K562 (cell line): ENCODE measurements at regions not wholly inside any gene's neighbourhood (a gene's known extent, or its start where the extent isn't known, plus 50 kb on each side); places are given as distances from the start of the nearest gene placed in this dataset.

Experiments used
- CEBPB ChIP-seq: fragments of 450-650 bp; IDR thresholded peaks from 2 replicates; pipeline ENCODE4 v1.6.1; 2016; ENCODE audit warnings: missing genetic modification characterization, missing compliant biosample characterization
- EGR1 ChIP-seq: fragments of 450-650 bp; conservative IDR thresholded peaks from 2 replicates; pipeline ENCODE4 v1.6.1; 2017; ENCODE audit warnings: mild to moderate bottlenecking
- FOXK2 ChIP-seq, 2 experiments: fragments of 450-650 bp; IDR thresholded peaks in 1 of 2; conservative IDR thresholded peaks in 1 of 2; 2 replicates each; pipeline ENCODE4 v1.6.1; 2016; ENCODE audit warnings: low read depth in 2 of 2, mild to moderate bottlenecking in 1 of 2
- GATA2 ChIP-seq: sonication (generic); formaldehyde crosslinking; IDR thresholded peaks from 2 replicates; pipeline ENCODE4 v1.4.0; 2020; ENCODE audit warnings: mild to moderate bottlenecking, missing genetic modification reagents
- KLF1 ChIP-seq: fragments of 450-650 bp; IDR thresholded peaks from 2 replicates; pipeline ENCODE4 v1.6.1; 2016; ENCODE audit warnings: missing genetic modification characterization, missing compliant biosample characterization
- SIN3A ChIP-seq, 2 experiments: fragments of 150-350 bp in 1 of 2; IDR thresholded peaks; 2 replicates each; pipeline ENCODE4 v1.6.1; 2011 to 2016; ENCODE audit warnings: borderline replicate concordance in 2 of 2, low read depth in 2 of 2, low read length in 2 of 2, mild to moderate bottlenecking in 2 of 2, moderate library complexity in 2 of 2; ENCODE audit not compliant: control insufficient read depth in 1 of 2
- SP1 ChIP-seq: sonication (generic); formaldehyde crosslinking; IDR thresholded peaks from 2 replicates; pipeline ENCODE4 v1.8.1; 2022; ENCODE audit warnings: mild to moderate bottlenecking, missing genetic modification reagents
- SP2 ChIP-seq: IDR thresholded peaks from 2 replicates; pipeline ENCODE4 v1.6.1; 2011; ENCODE audit warnings: mild to moderate bottlenecking, low read depth, low read length, moderate library complexity; ENCODE audit not compliant: poor library complexity, severe bottlenecking; ENCODE audit errors: extremely low read depth
- ZBED1 ChIP-seq: IDR thresholded peaks from 2 replicates; pipeline ENCODE4 v1.6.1; 2014
- ZNF239 ChIP-seq: fragments of 250-450 bp; sonication (Bioruptor Pico); IDR thresholded peaks from 2 replicates; pipeline ENCODE4 v1.4.0; 2020; ENCODE audit warnings: mild to moderate bottlenecking
- ZNF785 ChIP-seq: fragments of 250-450 bp; sonication (Bioruptor Pico); IDR thresholded peaks from 2 replicates; pipeline ENCODE4 v1.4.0; 2020; ENCODE audit warnings: mild to moderate bottlenecking
- TF ChIP-seq, protein P1 (sequence below), 3 experiments: IDR thresholded peaks in 2 of 3; conservative IDR thresholded peaks in 1 of 3; 2 replicates each; pipeline ENCODE4 v1.5.1; 2011 to 2012; ENCODE audit warnings: low read length in 3 of 3, mild to moderate bottlenecking in 3 of 3, control low read depth in 2 of 3, improper control_type of control experiment in 1 of 3, inconsistent platforms in 1 of 3, low read depth in 1 of 3, mixed read lengths in 1 of 3, moderate library complexity in 1 of 3; ENCODE audit not compliant: insufficient read depth in 2 of 3
- TF ChIP-seq, protein P2 (sequence below): fragments of 250-450 bp; sonication (Bioruptor Pico); IDR thresholded peaks from 2 replicates; pipeline ENCODE4 v1.5.0; 2021
- TF ChIP-seq, protein P3 (sequence below): fragments of 250-450 bp; sonication (Bioruptor Pico); IDR thresholded peaks from 2 replicates; pipeline ENCODE4 v1.8.0; 2021; ENCODE audit warnings: mild to moderate bottlenecking, moderate library complexity

DNA sequence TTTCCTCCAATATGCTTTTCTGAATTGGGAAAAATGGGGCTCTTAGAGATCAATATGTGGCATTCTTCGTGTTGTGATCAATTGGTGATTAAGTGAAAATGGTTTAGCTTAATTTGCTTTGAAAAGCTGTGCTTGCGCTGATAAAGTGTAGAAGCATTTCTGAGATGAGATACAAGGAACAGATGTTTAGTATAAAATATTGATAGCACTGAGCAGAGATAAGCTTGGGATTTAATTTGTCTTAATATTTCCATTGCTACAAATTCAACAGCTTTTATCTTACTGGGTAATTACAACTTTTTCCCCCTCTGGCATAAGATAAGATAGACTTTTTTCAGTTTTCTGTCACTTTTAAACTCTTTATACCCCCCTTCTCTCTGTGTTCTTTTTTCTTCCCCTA, 2204.9 kb upstream of the WWC1 start:
- TF ChIP-seq, protein P1, sequence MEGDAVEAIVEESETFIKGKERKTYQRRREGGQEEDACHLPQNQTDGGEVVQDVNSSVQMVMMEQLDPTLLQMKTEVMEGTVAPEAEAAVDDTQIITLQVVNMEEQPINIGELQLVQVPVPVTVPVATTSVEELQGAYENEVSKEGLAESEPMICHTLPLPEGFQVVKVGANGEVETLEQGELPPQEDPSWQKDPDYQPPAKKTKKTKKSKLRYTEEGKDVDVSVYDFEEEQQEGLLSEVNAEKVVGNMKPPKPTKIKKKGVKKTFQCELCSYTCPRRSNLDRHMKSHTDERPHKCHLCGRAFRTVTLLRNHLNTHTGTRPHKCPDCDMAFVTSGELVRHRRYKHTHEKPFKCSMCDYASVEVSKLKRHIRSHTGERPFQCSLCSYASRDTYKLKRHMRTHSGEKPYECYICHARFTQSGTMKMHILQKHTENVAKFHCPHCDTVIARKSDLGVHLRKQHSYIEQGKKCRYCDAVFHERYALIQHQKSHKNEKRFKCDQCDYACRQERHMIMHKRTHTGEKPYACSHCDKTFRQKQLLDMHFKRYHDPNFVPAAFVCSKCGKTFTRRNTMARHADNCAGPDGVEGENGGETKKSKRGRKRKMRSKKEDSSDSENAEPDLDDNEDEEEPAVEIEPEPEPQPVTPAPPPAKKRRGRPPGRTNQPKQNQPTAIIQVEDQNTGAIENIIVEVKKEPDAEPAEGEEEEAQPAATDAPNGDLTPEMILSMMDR (IDR thresholded peaks at IDR 0.05 in 2 of 3, conservative IDR thresholded peaks at IDR 0.05 in 1 of 3; ENCODE audit: insufficient read depth in 2 of 3, low read depth in 1 of 3, low read length in 3 of 3): no peak
- TF ChIP-seq SIN3A (IDR thresholded peaks at IDR 0.05; ENCODE audit: borderline replicate concordance in 2 of 2, control insufficient read depth in 1 of 2, low read depth in 2 of 2, low read length in 2 of 2) (no peak), SP1 (no peak), EGR1 (no peak), ZBED1 (no peak), KLF1 (tag) (no peak), GATA2 (CRISPR knock-in tag) (no peak), ZNF785 (CRISPR knock-in tag) (no peak), SP2 (no peak), FOXK2 (conservative IDR thresholded peaks at IDR 0.05 in 1 of 2, IDR thresholded peaks at IDR 0.05 in 1 of 2; ENCODE audit: low read depth in 2 of 2) (no peak), ZNF239 (CRISPR knock-in tag) (no peak), CEBPB (tag) (no peak)
- TF ChIP-seq, protein P2, sequence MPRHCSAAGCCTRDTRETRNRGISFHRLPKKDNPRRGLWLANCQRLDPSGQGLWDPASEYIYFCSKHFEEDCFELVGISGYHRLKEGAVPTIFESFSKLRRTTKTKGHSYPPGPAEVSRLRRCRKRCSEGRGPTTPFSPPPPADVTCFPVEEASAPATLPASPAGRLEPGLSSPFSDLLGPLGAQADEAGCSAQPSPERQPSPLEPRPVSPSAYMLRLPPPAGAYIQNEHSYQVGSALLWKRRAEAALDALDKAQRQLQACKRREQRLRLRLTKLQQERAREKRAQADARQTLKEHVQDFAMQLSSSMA (CRISPR knock-in tag): no peak
- TF ChIP-seq, protein P3, sequence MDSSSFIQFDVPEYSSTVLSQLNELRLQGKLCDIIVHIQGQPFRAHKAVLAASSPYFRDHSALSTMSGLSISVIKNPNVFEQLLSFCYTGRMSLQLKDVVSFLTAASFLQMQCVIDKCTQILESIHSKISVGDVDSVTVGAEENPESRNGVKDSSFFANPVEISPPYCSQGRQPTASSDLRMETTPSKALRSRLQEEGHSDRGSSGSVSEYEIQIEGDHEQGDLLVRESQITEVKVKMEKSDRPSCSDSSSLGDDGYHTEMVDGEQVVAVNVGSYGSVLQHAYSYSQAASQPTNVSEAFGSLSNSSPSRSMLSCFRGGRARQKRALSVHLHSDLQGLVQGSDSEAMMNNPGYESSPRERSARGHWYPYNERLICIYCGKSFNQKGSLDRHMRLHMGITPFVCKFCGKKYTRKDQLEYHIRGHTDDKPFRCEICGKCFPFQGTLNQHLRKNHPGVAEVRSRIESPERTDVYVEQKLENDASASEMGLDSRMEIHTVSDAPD (CRISPR knock-in tag): no peak
